ENCODE measurements at regions not wholly inside any gene's neighbourhood (a gene's known extent, or its start where the extent isn't known, plus 50 kb on each side); places are given as distances from the start of the nearest gene placed in this dataset.

- TF ChIP-seq CTCF (conservative IDR thresholded peaks at IDR 0.05; ENCODE audit: low read length), result no peak
- no peak for TF ChIP-seq EZH2phosphoT487 (IDR thresholded peaks at IDR 0.05; ENCODE audit: borderline replicate concordance, low read depth, low read length)
Measured at GRCh38 chr5:125263356-125263755, 516.9 kb upstream of the ZNF608 start.
